COLO668 (cell line): ENCODE measurements at regions not wholly inside any gene's neighbourhood (a gene's known extent, or its start where the extent isn't known, plus 50 kb on each side); places are given as distances from the start of the nearest gene placed in this dataset.
"Not testable (repeated sequence)": the region's sequence is repeated elsewhere in the genome, so short reads cannot be mapped to it uniquely, and the experiment has no call there.

Experiments used
- DNase-seq: peaks from one replicate; lab custom pipeline; 2025; ENCODE audit not compliant: unreplicated experiment; lab: John Stamatoyannopoulos, UW

GRCh38 chr15:81828135-81828534, 217.7 kb downstream of the MEX3B start:
- DNase-seq: no peak

GRCh38 chr15:81825136-81825535, 220.7 kb downstream of the MEX3B start:
- no peak for DNase-seq

- DNase-seq: not testable (repeated sequence)
These were observed 223.2 kb downstream of the MEX3B start for GRCh38 chr15:81822587-81822986.

- no peak for DNase-seq
These were observed 225.7 kb downstream of the MEX3B start for GRCh38 chr15:81819924-81820635.

- DNase-seq: no peak
These were observed 230.8 kb downstream of the MEX3B start for GRCh38 chr15:81814882-81815455.

GRCh38 chr15:81813215-81813614, 232.6 kb downstream of the MEX3B start:
- DNase-seq: peak; percentile 17

GRCh38 chr15:81812456-81812855, 233.4 kb downstream of the MEX3B start:
- no peak for DNase-seq

- DNase-seq: no peak
These were observed 234.1 kb downstream of the MEX3B start for GRCh38 chr15:81811736-81812135.

GRCh38 chr15:81809543-81809942, 236.3 kb downstream of the MEX3B start:
- peak; percentile 11 for DNase-seq

GRCh38 chr15:81807806-81808205, 238.0 kb downstream of the MEX3B start:
- DNase-seq: no peak

- DNase-seq: no peak
These were observed 238.6 kb downstream of the MEX3B start for GRCh38 chr15:81807186-81807585.

GRCh38 chr15:81795899-81796298, 249.9 kb downstream of the MEX3B start:
- no peak for DNase-seq

GRCh38 chr15:81792646-81793045, 253.2 kb downstream of the MEX3B start:
- DNase-seq: no peak

GRCh38 chr15:81791322-81791721, 254.5 kb downstream of the MEX3B start:
- DNase-seq: not testable (repeated sequence)

GRCh38 chr15:81789403-81789802, 256.4 kb downstream of the MEX3B start:
- peak; percentile 14 for DNase-seq

GRCh38 chr15:81786776-81787175, 259.0 kb downstream of the MEX3B start:
- DNase-seq: no peak

GRCh38 chr15:81785679-81786078, 260.1 kb downstream of the MEX3B start:
- DNase-seq: no peak

GRCh38 chr15:81785181-81785580, 260.6 kb downstream of the MEX3B start:
- DNase-seq: no peak

GRCh38 chr15:81784751-81785150, 261.1 kb downstream of the MEX3B start:
- DNase-seq: no peak

- DNase-seq: no peak
These were observed 262.2 kb downstream of the MEX3B start for GRCh38 chr15:81783586-81783985.

GRCh38 chr15:81783076-81783475, 262.7 kb downstream of the MEX3B start:
- no peak for DNase-seq

- DNase-seq: no peak
These were observed 264.4 kb downstream of the MEX3B start for GRCh38 chr15:81781395-81781794.

GRCh38 chr15:81780966-81781365, 264.9 kb downstream of the MEX3B start:
- no peak for DNase-seq
